Liver (tissue), 8 donors: ENCODE measurements at regions not wholly inside any gene's neighbourhood (a gene's known extent, or its start where the extent isn't known, plus 50 kb on each side); places are given as distances from the start of the nearest gene placed in this dataset.

Experiments used
- DNase-seq: peaks from one replicate; pipeline ENCODE4 v3.0.0-alpha.2; 2017; ENCODE audit warnings: low spot score
- H3K27ac ChIP-seq, 2 donors: one replicate each; pipeline ENCODE4 v1.7.0; 2013; ENCODE audit warnings: inconsistent platforms in 2 of 2, low read length in 2 of 2, control low read depth in 1 of 2, low read depth in 1 of 2, mild to moderate bottlenecking in 1 of 2
- H3K27me3 ChIP-seq, 4 donors: one replicate each; pipeline versions ENCODE4 v1.6.1 to v1.7.0; 2013; ENCODE audit warnings: low read length in 3 of 4, inconsistent platforms in 1 of 4, mild to moderate bottlenecking in 1 of 4, moderate library complexity in 1 of 4; ENCODE audit not compliant: control insufficient read depth in 4 of 4, insufficient read depth in 4 of 4
- H3K36me3 ChIP-seq, 4 donors: one replicate each; pipeline versions ENCODE4 v1.6.1 to v1.7.0; 2013; ENCODE audit warnings: low read length in 3 of 4, mild to moderate bottlenecking in 3 of 4, low read depth in 1 of 4, moderate library complexity in 1 of 4; ENCODE audit not compliant: control insufficient read depth in 4 of 4, insufficient read depth in 3 of 4
- H3K4me1 ChIP-seq, 4 donors: one replicate each; pipeline versions ENCODE4 v1.6.1 to v1.7.0; 2013; ENCODE audit warnings: low read length in 3 of 4, mild to moderate bottlenecking in 3 of 4, moderate library complexity in 1 of 4; ENCODE audit not compliant: control insufficient read depth in 4 of 4, insufficient read depth in 4 of 4
- H3K4me3 ChIP-seq, 3 donors: one replicate each; pipeline versions ENCODE4 v1.6.1 to v1.7.0; 2013; ENCODE audit warnings: low read length in 3 of 3, control low read depth in 1 of 3, low read depth in 1 of 3, mild to moderate bottlenecking in 1 of 3
- H3K9ac ChIP-seq, 2 donors: one replicate each; pipeline ENCODE4 v1.7.0; 2013; ENCODE audit warnings: low read length in 2 of 2, mild to moderate bottlenecking in 2 of 2, moderate library complexity in 2 of 2, control low read depth in 1 of 2, low read depth in 1 of 2
- H3K9me3 ChIP-seq, 4 donors: one replicate each; pipeline versions ENCODE4 v1.6.1 to v1.7.0; 2013; ENCODE audit warnings: low read length in 3 of 4; ENCODE audit not compliant: control insufficient read depth in 4 of 4
- ATF3 ChIP-seq: IDR thresholded peaks from 2 replicates; pipeline ENCODE4 v1.6.1; 2016; ENCODE audit warnings: antibody characterized with exemption
- CTCF ChIP-seq: fragments of 150-350 bp; IDR thresholded peaks from 2 replicates; pipeline ENCODE4 v1.5.1; 2017; ENCODE audit warnings: improper control_type of control experiment, low read depth, low read length; ENCODE audit not compliant: missing input control
- EGR1 ChIP-seq, 2 donors: IDR thresholded peaks; 2 replicates each; pipeline ENCODE4 v1.6.1; 2016 to 2018; ENCODE audit warnings: antibody characterized with exemption in 2 of 2, low read depth in 2 of 2
- FOXA1 ChIP-seq: IDR thresholded peaks from 2 replicates; pipeline ENCODE4 v1.6.1; 2016; ENCODE audit warnings: antibody characterized with exemption
- GABPA ChIP-seq, 2 donors: IDR thresholded peaks in 1 of 2; conservative IDR thresholded peaks in 1 of 2; 2 replicates each; pipeline ENCODE4 v1.6.1; 2016; ENCODE audit warnings: antibody characterized with exemption in 2 of 2, mild to moderate bottlenecking in 1 of 2, moderate library complexity in 1 of 2
- HNF4A ChIP-seq, 2 donors: conservative IDR thresholded peaks; 2 replicates each; pipeline ENCODE4 v1.6.1; 2016; ENCODE audit warnings: antibody characterized with exemption in 2 of 2, mild to moderate bottlenecking in 2 of 2
- HNF4G ChIP-seq: IDR thresholded peaks from 2 replicates; pipeline ENCODE4 v1.6.1; 2016; ENCODE audit warnings: antibody characterized with exemption
- JUND ChIP-seq, 2 donors: IDR thresholded peaks; 2 replicates each; pipeline ENCODE4 v1.6.1; 2016; ENCODE audit warnings: antibody characterized with exemption in 2 of 2
- MAX ChIP-seq: IDR thresholded peaks from 2 replicates; pipeline ENCODE4 v1.6.1; 2016; ENCODE audit warnings: antibody characterized with exemption
- NR2F2 ChIP-seq: IDR thresholded peaks from 2 replicates; pipeline ENCODE4 v1.6.1; 2016; ENCODE audit warnings: antibody characterized with exemption
- RAD21 ChIP-seq, 2 donors: IDR thresholded peaks; 2 replicates each; pipeline ENCODE4 v1.6.1; 2016; ENCODE audit warnings: antibody characterized with exemption in 2 of 2, mild to moderate bottlenecking in 2 of 2
- RXRA ChIP-seq, 2 donors: IDR thresholded peaks; 2 replicates each; pipeline ENCODE4 v1.6.1; 2017 to 2018; ENCODE audit warnings: antibody characterized with exemption in 2 of 2, mild to moderate bottlenecking in 1 of 2
- ZBTB33 ChIP-seq: IDR thresholded peaks from 2 replicates; pipeline ENCODE4 v1.6.1; 2016; ENCODE audit warnings: antibody characterized with exemption
- WGBS: extraction: QIAGEN DNeasy Blood & Tissue Kit; methylation state at CpG from one replicate; pipeline ENCODE4 v1.1.7; 2013; 5-methylcytosine and 5-hydroxymethylcytosine counted together
- donor health status: healthy.
- donor health status: healthy.
- donor health status: healthy.
- donor health status: healthy.
- donor health status: healthy.

- TF ChIP-seq EGR1 (IDR thresholded peaks at IDR 0.05; ENCODE audit: low read depth in 2 of 2) (no peak), HNF4G (no peak), HNF4A (conservative IDR thresholded peaks at IDR 0.05) (no peak)
These were observed 240.3 kb upstream of the GAS1 start (continued) for GRCh38 chr9:87187656-87188055.

GRCh38 chr9:87189006-87189405 is 241.7 kb upstream of the GAS1 start:
- no peak for TF ChIP-seq ZBTB33
- no peak for TF ChIP-seq ATF3
- TF ChIP-seq GABPA (IDR thresholded peaks at IDR 0.05 in 1 of 2, conservative IDR thresholded peaks at IDR 0.05 in 1 of 2): no peak
- TF ChIP-seq JUND (IDR thresholded peaks at IDR 0.05): no peak
- TF ChIP-seq HNF4G: no peak
- TF ChIP-seq CTCF: no peak
- TF ChIP-seq RAD21 (IDR thresholded peaks at IDR 0.05): no peak
- TF ChIP-seq RXRA (IDR thresholded peaks at IDR 0.05): no peak
- no peak for TF ChIP-seq FOXA1
- TF ChIP-seq MAX: no peak
- TF ChIP-seq NR2F2: no peak
- Histone ChIP-seq H3K4me3 (no peak overlapping the region), H3K27me3 (no peaks in the 10 kb centered on the region), H3K27ac (no peak overlapping the region), H3K9me3 (no peaks in the 10 kb centered on the region), H3K4me1 (no peaks in the 10 kb centered on the region), H3K9ac (no peak overlapping the region), H3K36me3 (no peaks in the 10 kb centered on the region)
- no peak for DNase-seq
- WGBS: 73% methylated on average over 4 of the region's 4 CpGs

GRCh38 chr9:87193151-87193550 is 245.8 kb upstream of the GAS1 start:
- TF ChIP-seq CTCF (no peak), HNF4G (no peak), NR2F2 (no peak), ZBTB33 (no peak), GABPA (IDR thresholded peaks at IDR 0.05 in 1 of 2, conservative IDR thresholded peaks at IDR 0.05 in 1 of 2) (no peak), HNF4A (conservative IDR thresholded peaks at IDR 0.05) (no peak)
- DNase-seq: no peak
- WGBS: 83% methylated on average over 1 of the region's 1 CpG
- no peak overlapping the region for H3K27ac ChIP-seq
- no peaks in the 10 kb centered on the region for H3K27me3 ChIP-seq
- H3K36me3 ChIP-seq: no peaks in the 10 kb centered on the region
- no peak overlapping the region for H3K4me3 ChIP-seq
- no peaks in the 10 kb centered on the region for H3K4me1 ChIP-seq
- no peak overlapping the region for H3K9ac ChIP-seq
- H3K9me3 ChIP-seq: no peaks in the 10 kb centered on the region
